ENCODE measurements at regions not wholly inside any gene's neighbourhood (a gene's known extent, or its start where the extent isn't known, plus 50 kb on each side); places are given as distances from the start of the nearest gene placed in this dataset.

GRCh38 chr18:64659196-64659595 is 510.3 kb upstream of the LINC00305 start:
- TF ChIP-seq EP300 (IDR thresholded peaks at IDR 0.05): no peak
- no peak for TF ChIP-seq CTCF (IDR thresholded peaks at IDR 0.05)
- TF ChIP-seq POLR2A (IDR thresholded peaks at IDR 0.05; ENCODE audit: low read length): no peak
- no peak for TF ChIP-seq RFX5 (IDR thresholded peaks at IDR 0.05)
- no peak for TF ChIP-seq CBX8 (IDR thresholded peaks at IDR 0.05)
- TF ChIP-seq RCOR1 (IDR thresholded peaks at IDR 0.05; ENCODE audit: low read depth, low read length): no peak
- TF ChIP-seq CHD4 (IDR thresholded peaks at IDR 0.05; ENCODE audit: borderline replicate concordance): no peak
- no peak for TF ChIP-seq GATA3 (IDR thresholded peaks at IDR 0.05; ENCODE audit: borderline replicate concordance)
- no peak for TF ChIP-seq ESRRA (IDR thresholded peaks at IDR 0.05; ENCODE audit: borderline replicate concordance, low read length)
- no peak for TF ChIP-seq ELK1 (IDR thresholded peaks at IDR 0.05; ENCODE audit: low read depth, low read length)
- TF ChIP-seq BHLHE40 (IDR thresholded peaks at IDR 0.05; ENCODE audit: low read depth, low read length): no peak
- no peak for TF ChIP-seq CHD2 (IDR thresholded peaks at IDR 0.05; ENCODE audit: low read length, partially characterized antibody)
